GM19035 (cell line): ENCODE measurements at regions not wholly inside any gene's neighbourhood (a gene's known extent, or its start where the extent isn't known, plus 50 kb on each side); places are given as distances from the start of the nearest gene placed in this dataset.

Experiments
- ATAC-seq: cut with Tn5 transposase; IDR thresholded peaks from one replicate; pipeline ENCODE4 v1.9.1; 2021; ENCODE audit not compliant: unreplicated experiment

DNA sequence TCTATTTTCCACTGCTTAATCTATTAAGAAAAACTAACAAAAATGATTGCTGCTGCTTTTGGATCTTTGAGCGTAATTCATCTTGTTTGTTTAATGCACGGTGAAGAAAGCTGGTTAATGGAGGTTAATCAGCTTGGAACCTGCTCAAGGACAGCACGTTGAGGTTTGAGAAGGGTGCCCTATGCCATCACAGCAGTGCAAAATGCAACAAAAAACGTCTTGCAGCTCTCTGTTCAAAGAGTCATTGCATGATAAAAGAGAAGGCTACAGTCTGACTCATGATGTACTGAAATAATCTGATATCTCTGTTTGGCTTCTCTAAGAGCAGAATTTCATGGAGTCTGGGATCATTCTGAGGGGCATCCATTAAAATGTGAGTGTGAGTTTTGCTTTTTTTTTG lies 80.6 kb upstream of the PREP start:
- no peak for ATAC-seq

GRCh38 chr6:105482921-105483320 lies 80.0 kb upstream of the PREP start:
- no peak for ATAC-seq

GRCh38 chr6:105482227-105482844 lies 79.5 kb upstream of the PREP start:
- no peak for ATAC-seq

DNA sequence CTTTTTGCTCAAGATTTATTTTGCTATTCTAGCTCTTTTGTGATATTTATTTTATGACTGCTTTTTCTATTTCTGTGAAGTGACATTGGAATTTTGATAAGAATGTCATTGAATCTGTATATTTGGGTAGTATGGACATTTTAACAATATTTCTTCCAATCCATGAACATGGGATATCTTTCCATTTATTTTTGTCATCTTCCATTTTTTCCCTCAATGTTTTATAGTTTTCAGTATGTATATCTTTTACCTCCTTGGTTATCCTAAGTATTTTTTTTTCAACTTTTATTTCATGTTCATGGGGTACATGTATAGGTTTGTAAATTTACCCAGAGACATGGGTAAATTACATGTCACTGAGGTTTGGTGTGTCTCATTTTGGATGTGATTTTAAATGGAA lies 74.1 kb upstream of the PREP start:
- ATAC-seq: no peak

- ATAC-seq: no peak
Measured at GRCh38 chr6:105474234-105474633, 71.4 kb upstream of the PREP start.

DNA sequence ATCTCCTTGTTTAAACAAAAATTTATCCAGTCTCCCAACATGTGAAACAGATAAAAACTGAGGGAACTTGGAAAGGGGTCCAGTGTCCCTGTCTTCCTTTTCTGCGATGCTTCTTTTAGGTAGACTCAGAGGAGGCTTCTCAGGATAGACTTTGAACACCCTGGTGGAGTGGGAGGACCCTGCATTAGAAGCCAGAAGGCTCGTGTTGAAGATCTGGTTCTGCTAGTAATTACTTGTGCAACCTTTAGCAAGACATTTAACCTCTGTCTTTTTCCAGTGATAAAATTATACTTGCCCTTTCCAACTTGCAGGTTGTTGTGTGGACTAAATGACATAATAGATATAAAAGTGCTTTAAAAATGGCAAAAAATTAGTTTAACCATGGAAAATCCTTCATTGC lies 67.1 kb upstream of the PREP start:
- ATAC-seq: no peak

GRCh38 chr6:105468850-105469249 lies 66.0 kb upstream of the PREP start:
- no peak for ATAC-seq

- no peak for ATAC-seq
Measured at GRCh38 chr6:105460860-105461259, 58.0 kb upstream of the PREP start.

GRCh38 chr6:105459864-105460263 lies 57.0 kb upstream of the PREP start:
- no peak for ATAC-seq

DNA sequence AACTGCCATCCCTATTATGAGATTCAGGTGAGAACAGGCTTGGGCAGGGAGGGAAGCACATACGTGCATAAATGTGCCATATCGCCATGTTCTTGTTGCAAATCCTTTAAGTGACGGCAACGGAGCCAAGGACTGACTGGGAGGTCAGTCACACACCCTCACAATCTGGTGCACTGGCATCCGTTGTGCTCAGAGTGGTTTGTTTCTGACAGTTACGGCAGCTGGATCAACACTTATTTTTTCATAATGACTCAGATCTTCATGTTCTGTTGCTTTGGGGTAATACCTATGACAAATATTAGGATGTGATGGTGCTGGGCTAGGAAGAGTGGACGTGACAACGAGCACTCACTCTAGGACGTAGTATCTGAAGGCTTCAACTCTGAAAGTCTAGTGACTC lies 56.2 kb upstream of the PREP start:
- ATAC-seq: peak; percentile 91

- peak; percentile 47 for ATAC-seq
Measured at GRCh38 chr6:105458551-105458950, 55.7 kb upstream of the PREP start.

DNA sequence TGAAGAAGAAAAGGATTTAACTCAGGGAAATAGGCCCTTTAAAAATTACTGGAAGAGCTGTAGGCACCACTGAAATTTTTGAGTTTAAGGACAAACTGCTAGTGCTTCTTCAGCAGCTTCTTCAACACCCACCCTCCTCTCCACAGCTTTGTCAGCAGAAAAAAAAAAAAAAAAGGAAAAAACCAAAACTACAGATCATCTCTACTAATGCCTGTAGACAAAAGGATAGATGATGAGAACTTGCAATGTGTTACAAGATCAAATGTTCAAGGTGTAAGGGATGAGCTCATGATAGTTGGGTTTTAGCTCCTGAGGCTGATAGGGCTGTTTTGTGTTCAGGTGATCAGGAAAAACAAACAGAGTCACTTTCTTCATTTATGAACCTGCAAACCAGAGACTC lies 55.2 kb upstream of the PREP start:
- ATAC-seq: no peak

DNA sequence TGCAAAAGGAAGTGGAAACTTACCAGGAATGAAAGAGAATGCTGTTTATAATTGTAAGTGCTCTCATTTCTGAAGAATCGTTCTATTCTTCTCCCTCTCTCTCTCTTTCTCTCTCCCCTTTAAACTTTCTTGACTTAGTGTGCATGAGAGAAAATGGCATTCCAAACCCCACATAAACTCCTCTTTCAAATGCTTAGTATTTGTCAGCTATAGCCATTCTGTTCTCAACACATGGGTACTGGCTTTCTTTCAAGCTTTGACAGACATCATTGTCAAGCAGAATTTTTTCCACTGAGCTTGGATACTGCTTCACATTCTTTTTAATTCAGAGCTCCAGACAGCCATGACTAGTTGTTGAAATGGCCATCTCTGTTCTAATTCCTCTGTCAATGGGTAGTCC lies 51.1 kb upstream of the PREP start:
- ATAC-seq: no peak

DNA sequence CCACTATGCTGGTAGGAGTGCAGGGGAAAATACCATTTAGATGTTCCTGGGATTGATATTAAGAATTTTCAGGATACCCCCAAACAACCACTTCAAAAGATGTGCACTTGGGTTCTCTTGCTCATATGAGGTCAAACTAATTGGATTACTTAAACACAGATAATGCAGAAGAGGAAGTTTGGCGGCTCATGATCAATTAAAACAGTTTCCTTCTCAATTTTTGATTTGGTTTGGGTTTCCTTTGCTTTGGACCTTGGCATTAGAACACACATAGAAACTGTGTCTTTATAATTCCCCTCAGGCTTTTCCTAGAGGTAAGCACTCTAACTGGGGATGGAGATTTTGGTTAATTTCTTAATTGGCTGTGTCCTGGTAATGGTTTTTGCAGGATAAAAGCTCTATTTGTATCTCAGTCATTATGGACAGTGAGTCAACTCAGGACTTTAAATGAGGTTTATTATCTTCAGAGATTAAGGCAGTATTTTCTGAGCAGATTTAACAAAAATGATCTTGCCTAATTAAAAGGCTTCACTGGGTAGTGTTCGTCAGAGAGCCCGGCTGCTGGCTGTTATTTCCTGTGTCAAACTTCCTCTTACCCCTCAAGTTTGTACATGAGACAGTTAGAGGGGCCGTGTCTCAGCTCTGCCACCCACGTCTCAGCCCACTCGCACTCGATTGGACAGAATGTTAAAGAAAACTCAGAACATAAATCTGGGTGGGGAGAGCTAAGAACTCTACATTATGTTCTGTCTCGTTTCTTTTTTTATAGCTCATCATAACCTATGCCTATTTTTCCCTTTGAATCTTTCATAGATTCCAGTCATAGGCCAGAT lies 50.3 kb upstream of the PREP start:
- peak; percentile 88 for ATAC-seq
